CD8-positive, alpha-beta memory T cell (primary cell): ENCODE measurements at regions not wholly inside any gene's neighbourhood (a gene's known extent, or its start where the extent isn't known, plus 50 kb on each side); places are given as distances from the start of the nearest gene placed in this dataset.

ENCODE experiments used
- CTCF ChIA-PET: fragments of 350-600 bp; sonication (Branson Sonifier 250); formaldehyde crosslinking; loops from one replicate; lab custom pipeline; 2021; ENCODE audit warnings: antibody characterized with exemption; lab: Charles Lee
- POLR2A ChIA-PET: fragments of 350-600 bp; sonication (Branson Sonifier 250); formaldehyde crosslinking; loops from one replicate; lab custom pipeline; 2021; ENCODE audit warnings: antibody characterized with exemption; lab: Charles Lee
- DNase-seq, 5 donors: peaks; one replicate each; pipeline versions ENCODE4 v3.0.0 to v3.0.0-alpha.2; 2020 to 2022; ENCODE audit warnings: mixed read lengths in 1 of 5
- H3K27ac ChIP-seq: one replicate; pipeline ENCODE4 v1.7.0; 2013; ENCODE audit warnings: low read depth, mild to moderate bottlenecking, low read length, moderate library complexity
- H3K27me3 ChIP-seq: 2 replicates; pipeline ENCODE4 v1.7.0; 2013; ENCODE audit warnings: low read length, mild to moderate bottlenecking; ENCODE audit not compliant: insufficient read depth, poor library complexity, severe bottlenecking
- H3K36me3 ChIP-seq: 2 replicates; pipeline ENCODE4 v1.7.0; 2013; ENCODE audit warnings: mild to moderate bottlenecking, low read length, moderate library complexity; ENCODE audit not compliant: insufficient read depth
- H3K4me1 ChIP-seq: 2 replicates; pipeline ENCODE4 v1.7.0; 2013; ENCODE audit warnings: mild to moderate bottlenecking, low read length, moderate library complexity; ENCODE audit not compliant: insufficient read depth
- H3K4me3 ChIP-seq: 2 replicates; pipeline ENCODE4 v1.7.0; 2013; ENCODE audit warnings: mild to moderate bottlenecking, low read length
- H3K9me3 ChIP-seq: 2 replicates; pipeline ENCODE4 v1.7.0; 2013; ENCODE audit warnings: mild to moderate bottlenecking, low read length
- H3K27ac Mint-ChIP-seq, 8 donors: one replicate each; pipeline ENCODE4 v1.8.0; 2020 to 2021; ENCODE audit warnings: mixed read lengths in 8 of 8, mild to moderate bottlenecking in 6 of 8, inconsistent platforms in 3 of 8, moderate library complexity in 3 of 8
- H3K27me3 Mint-ChIP-seq, 2 donors: one replicate each; pipeline ENCODE4 v1.8.0; 2020 to 2021; ENCODE audit warnings: mixed read lengths in 2 of 2, mild to moderate bottlenecking in 1 of 2, moderate library complexity in 1 of 2
- H3K36me3 Mint-ChIP-seq, 3 donors: one replicate each; pipeline ENCODE4 v1.8.0; 2020 to 2021; ENCODE audit warnings: mixed read lengths in 3 of 3, inconsistent platforms in 1 of 3, mild to moderate bottlenecking in 1 of 3
- H3K4me1 Mint-ChIP-seq, 3 donors: one replicate each; pipeline ENCODE4 v1.8.0; 2020 to 2021; ENCODE audit warnings: mixed read lengths in 3 of 3, inconsistent platforms in 1 of 3, mild to moderate bottlenecking in 1 of 3
- H3K4me3 Mint-ChIP-seq, 7 donors: one replicate each; pipeline ENCODE4 v1.8.0; 2020 to 2021; ENCODE audit warnings: mixed read lengths in 7 of 7, mild to moderate bottlenecking in 6 of 7, moderate library complexity in 4 of 7, inconsistent platforms in 2 of 7
- H3K9me3 Mint-ChIP-seq, 5 donors: one replicate each; pipeline ENCODE4 v1.8.0; 2020 to 2022; ENCODE audit warnings: mixed read lengths in 5 of 5, mild to moderate bottlenecking in 3 of 5, moderate library complexity in 2 of 5, inconsistent platforms in 1 of 5

GRCh38 chr1:2928366-2929325 lies 92.6 kb upstream of the ACTRT2 start:
- Histone ChIP-seq H3K9me3 (no peaks in the 10 kb centered on the region), H3K4me3 (no peak overlapping the region), H3K27me3 (no peaks in the 10 kb centered on the region), H3K4me1 (no peaks in the 10 kb centered on the region), H3K27ac (no peak overlapping the region), H3K36me3 (no peaks in the 10 kb centered on the region)
- ChIA-PET CTCF (no interaction called here), POLR2A (no interaction called here)
- no peak for DNase-seq
- Mint-ChIP-seq H3K27ac (peak overlapping the region in 1 of 8 donors; percentile 54), H3K27me3 (peaks cover 0 to 11% of the 10 kb centered on the region in 2 donors), H3K4me1 (no peaks in the 10 kb centered on the region), H3K9me3 (no peaks in the 10 kb centered on the region), H3K4me3 (no peak overlapping the region), H3K36me3 (no peaks in the 10 kb centered on the region)

DNA sequence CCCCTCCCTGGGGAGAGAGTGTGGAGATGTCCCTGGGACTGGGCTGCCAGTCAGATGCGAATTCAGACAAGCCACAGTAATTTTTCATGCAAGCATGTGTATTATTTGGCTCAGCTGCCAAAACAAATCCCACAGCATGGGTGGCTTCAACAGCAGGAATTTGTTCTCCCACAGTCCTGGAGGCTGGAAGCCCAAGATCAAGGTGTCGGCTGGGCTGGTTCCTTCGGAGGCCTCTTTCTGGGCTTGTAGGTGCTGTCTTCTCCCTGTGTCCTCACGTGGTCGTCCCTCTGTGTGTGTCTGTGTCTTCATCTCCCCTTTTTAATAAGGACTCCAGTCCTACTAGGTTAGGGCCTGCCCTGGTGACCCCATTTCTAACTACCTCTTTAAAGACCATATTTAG lies 91.9 kb upstream of the ACTRT2 start:
- no peak overlapping the region for H3K27ac ChIP-seq
- no peaks in the 10 kb centered on the region for H3K4me1 Mint-ChIP-seq
- H3K4me3 Mint-ChIP-seq = no peak overlapping the region
- H3K36me3 ChIP-seq = no peaks in the 10 kb centered on the region
- no peaks in the 10 kb centered on the region for H3K4me1 ChIP-seq
- H3K9me3 ChIP-seq = no peaks in the 10 kb centered on the region
- no peaks in the 10 kb centered on the region for H3K27me3 ChIP-seq
- ChIA-PET CTCF (no interaction called here), POLR2A (no interaction called here)
- H3K9me3 Mint-ChIP-seq = no peaks in the 10 kb centered on the region
- H3K27ac Mint-ChIP-seq = no peak overlapping the region
- H3K4me3 ChIP-seq = no peak overlapping the region
- H3K27me3 Mint-ChIP-seq = peaks cover 0 to 11% of the 10 kb centered on the region in 2 donors
- DNase-seq = no peak
- H3K36me3 Mint-ChIP-seq = no peaks in the 10 kb centered on the region

- Mint-ChIP-seq H3K9me3 (no peaks in the 10 kb centered on the region), H3K4me1 (no peaks in the 10 kb centered on the region), H3K36me3 (no peaks in the 10 kb centered on the region), H3K27ac (no peak overlapping the region), H3K4me3 (no peak overlapping the region), H3K27me3 (peaks cover 0 to 6% of the 10 kb centered on the region in 2 donors)
- H3K4me1 ChIP-seq = no peaks in the 10 kb centered on the region
- ChIA-PET POLR2A (no interaction called here), CTCF (no interaction called here)
- H3K27me3 ChIP-seq = no peaks in the 10 kb centered on the region
- H3K9me3 ChIP-seq = no peaks in the 10 kb centered on the region
- H3K4me3 ChIP-seq = no peak overlapping the region
- no peak overlapping the region for H3K27ac ChIP-seq
- no peak for DNase-seq
- no peaks in the 10 kb centered on the region for H3K36me3 ChIP-seq
Observed at GRCh38 chr1:2930016-2930815, 91.1 kb upstream of the ACTRT2 start.

DNA sequence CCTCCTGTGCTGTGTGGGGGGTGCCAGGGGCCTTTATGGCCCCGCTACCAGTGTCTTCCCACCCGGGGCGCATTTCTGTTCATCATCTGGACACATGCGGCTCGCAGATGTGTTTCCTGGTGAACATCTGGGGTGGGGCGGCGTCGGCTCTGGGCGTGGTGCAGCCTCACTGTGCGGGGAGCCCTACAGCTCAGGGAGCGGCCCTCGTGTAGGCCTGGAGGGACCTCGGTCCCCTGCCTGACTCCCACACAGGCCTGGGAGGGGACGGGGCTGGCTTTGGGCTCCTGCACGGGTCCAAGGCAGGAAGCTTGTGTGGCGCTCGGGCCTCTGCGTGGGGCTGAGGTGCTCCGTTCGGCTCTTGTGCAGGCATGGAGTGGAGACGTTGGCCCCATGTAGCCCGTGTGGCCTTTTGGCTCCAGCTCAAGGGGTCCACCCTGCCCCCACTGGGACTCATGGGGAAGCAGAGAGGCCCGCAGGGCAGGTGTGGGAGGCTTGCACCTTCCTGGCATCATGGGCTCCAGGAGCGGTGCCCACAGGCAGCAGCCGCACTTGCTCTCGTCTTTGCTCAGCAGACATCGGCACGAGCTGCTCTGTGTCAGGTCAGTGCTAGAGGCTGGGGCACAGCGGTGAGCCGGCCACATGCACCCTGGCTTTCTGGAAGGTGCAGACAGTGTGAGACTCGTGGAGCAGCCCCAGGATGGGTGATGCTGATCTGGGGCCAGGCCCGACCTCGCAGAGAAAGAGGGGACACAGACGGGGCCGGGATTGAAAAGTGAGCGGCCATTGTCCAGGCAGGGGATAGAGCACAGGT lies 90.1 kb upstream of the ACTRT2 start:
- no peaks in the 10 kb centered on the region for H3K4me1 Mint-ChIP-seq
- no peaks in the 10 kb centered on the region for H3K4me1 ChIP-seq
- H3K27me3 ChIP-seq = no peaks in the 10 kb centered on the region
- no peaks in the 10 kb centered on the region for H3K9me3 ChIP-seq
- ChIA-PET POLR2A (no interaction called here), CTCF (no interaction called here)
- H3K27ac Mint-ChIP-seq = no peak overlapping the region
- H3K36me3 ChIP-seq = no peaks in the 10 kb centered on the region
- no peak for DNase-seq
- no peaks in the 10 kb centered on the region for H3K9me3 Mint-ChIP-seq
- H3K36me3 Mint-ChIP-seq = no peaks in the 10 kb centered on the region
- H3K4me3 Mint-ChIP-seq = no peak overlapping the region
- H3K4me3 ChIP-seq = no peak overlapping the region
- H3K27ac ChIP-seq = no peak overlapping the region
- H3K27me3 Mint-ChIP-seq = peaks cover 0 to 6% of the 10 kb centered on the region in 2 donors

DNA sequence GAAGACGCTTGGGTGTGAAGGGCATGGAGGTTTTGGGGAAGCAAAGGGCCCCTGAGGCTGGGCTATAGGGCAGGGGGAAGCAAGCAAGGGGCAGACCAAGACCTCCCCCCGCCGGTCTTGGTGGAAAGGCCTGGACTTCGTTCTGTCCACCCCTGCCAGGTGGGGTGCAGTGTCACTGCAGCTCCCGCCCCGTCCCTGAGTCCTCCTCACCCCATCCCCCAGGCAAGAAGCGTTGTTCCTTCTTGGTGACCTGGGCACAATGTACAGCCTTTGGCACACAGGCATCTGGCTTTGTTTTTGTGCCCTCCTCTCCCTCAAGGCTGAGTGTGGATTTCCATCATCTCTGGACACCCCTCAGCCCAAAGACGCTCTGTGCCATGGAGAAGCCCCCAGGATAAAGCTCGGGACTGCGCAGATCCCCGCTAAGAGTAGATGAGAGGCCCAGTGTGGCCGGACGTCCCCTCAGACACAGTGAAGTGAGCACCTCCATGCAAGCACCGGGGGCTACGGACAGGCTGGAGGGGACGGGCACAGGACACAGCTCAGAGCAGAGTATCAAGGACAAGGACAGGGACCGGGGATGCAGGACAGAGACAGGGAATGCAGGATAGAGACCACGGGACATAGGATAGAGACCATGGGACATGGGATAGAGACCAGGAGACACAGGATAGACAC lies 89.4 kb upstream of the ACTRT2 start:
- CTCF ChIA-PET = no interaction called here
- Histone ChIP-seq H3K27ac (no peak overlapping the region), H3K27me3 (no peaks in the 10 kb centered on the region), H3K9me3 (no peaks in the 10 kb centered on the region), H3K36me3 (no peaks in the 10 kb centered on the region), H3K4me1 (no peaks in the 10 kb centered on the region), H3K4me3 (no peak overlapping the region)
- Mint-ChIP-seq H3K36me3 (no peaks in the 10 kb centered on the region), H3K27ac (no peak overlapping the region), H3K4me1 (no peaks in the 10 kb centered on the region), H3K9me3 (no peaks in the 10 kb centered on the region), H3K27me3 (peaks cover 0 to 6% of the 10 kb centered on the region in 2 donors), H3K4me3 (no peak overlapping the region)
- peak in 1 of 5 donors; percentile 9 for DNase-seq
- POLR2A ChIA-PET = no interaction called here

- ChIA-PET CTCF (no interaction called here), POLR2A (no interaction called here)
- Mint-ChIP-seq H3K4me1 (no peaks in the 10 kb centered on the region), H3K27ac (no peak overlapping the region), H3K4me3 (no peak overlapping the region), H3K36me3 (no peaks in the 10 kb centered on the region), H3K9me3 (no peaks in the 10 kb centered on the region), H3K27me3 (peaks cover 0 to 6% of the 10 kb centered on the region in 2 donors)
- Histone ChIP-seq H3K4me1 (no peaks in the 10 kb centered on the region), H3K27ac (no peak overlapping the region), H3K9me3 (no peaks in the 10 kb centered on the region), H3K4me3 (no peak overlapping the region), H3K36me3 (no peaks in the 10 kb centered on the region), H3K27me3 (no peaks in the 10 kb centered on the region)
- peak in 1 of 5 donors; percentile 36 for DNase-seq
Observed at GRCh38 chr1:2932671-2933350, 88.5 kb upstream of the ACTRT2 start.

DNA sequence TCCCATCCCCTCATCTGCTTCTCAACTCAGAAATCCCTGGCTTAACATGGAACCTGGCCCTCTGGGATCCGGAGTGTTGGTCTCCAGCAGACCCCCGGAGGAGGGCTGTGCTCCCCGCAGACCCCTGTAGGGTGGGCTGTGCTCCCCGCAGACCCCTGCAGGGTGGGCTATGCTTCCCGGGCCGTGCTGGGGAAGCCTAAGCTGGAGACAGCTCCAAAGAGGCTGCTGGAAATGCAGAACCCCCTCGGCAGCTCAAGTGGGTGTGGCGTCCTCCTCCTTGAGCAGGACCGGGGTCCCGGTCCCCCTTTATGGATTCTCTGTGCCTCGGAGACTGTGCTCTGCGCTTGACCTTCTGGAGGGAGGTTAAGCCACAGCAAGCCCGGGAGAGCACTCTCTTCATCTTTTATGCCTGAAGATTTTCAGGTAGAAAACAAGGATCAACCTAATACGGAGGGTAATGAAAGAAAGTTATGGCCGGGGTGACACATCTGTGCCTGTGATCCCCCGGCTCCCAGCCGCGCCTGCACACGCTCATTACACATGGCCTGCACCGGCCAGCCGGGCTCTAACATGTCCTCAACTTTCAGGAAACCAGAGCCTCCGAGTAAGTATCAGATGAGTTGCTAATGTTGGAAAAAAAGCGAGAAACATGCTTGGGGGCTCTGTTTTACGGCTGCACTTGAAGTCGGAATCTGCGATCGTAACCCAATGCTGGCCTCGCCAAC lies 87.7 kb upstream of the ACTRT2 start:
- no peak overlapping the region for H3K4me3 Mint-ChIP-seq

More for the DNA sequence above, 87.7 kb upstream of the ACTRT2 start:
- ChIA-PET POLR2A (no interaction called here), CTCF (no interaction called here)
- Histone ChIP-seq H3K4me3 (no peak overlapping the region), H3K27ac (no peak overlapping the region), H3K4me1 (no peaks in the 10 kb centered on the region), H3K36me3 (no peaks in the 10 kb centered on the region), H3K9me3 (no peaks in the 10 kb centered on the region), H3K27me3 (no peaks in the 10 kb centered on the region)
- Mint-ChIP-seq H3K9me3 (no peaks in the 10 kb centered on the region), H3K4me1 (no peaks in the 10 kb centered on the region), H3K27me3 (peaks cover 0 to 6% of the 10 kb centered on the region in 2 donors), H3K36me3 (no peaks in the 10 kb centered on the region), H3K27ac (no peak overlapping the region)
- peak in 1 of 5 donors; percentile 42 for DNase-seq
